Heart left ventricle (tissue), 13 donors: ENCODE measurements at regions not wholly inside any gene's neighbourhood (a gene's known extent, or its start where the extent isn't known, plus 50 kb on each side); places are given as distances from the start of the nearest gene placed in this dataset.

Source experiments
- CTCF ChIP-seq, 12 donors: fragments of 200-600 bp; sonication (generic) in 4 of 12; IDR thresholded peaks; one replicate each; pipeline versions ENCODE4 v1.5.0 to v1.8.0; 2018 to 2022; ENCODE audit warnings: antibody characterized with exemption in 12 of 12, mild to moderate bottlenecking in 5 of 12
- POLR2A ChIP-seq, 2 donors: fragments of 450-650 bp; IDR thresholded peaks; one replicate each; pipeline ENCODE4 v1.6.1; 2017; ENCODE audit warnings: antibody characterized with exemption in 2 of 2, mild to moderate bottlenecking in 2 of 2, moderate library complexity in 2 of 2
- donor health status: ischemic (EF 13 %, LVEDD 7.1; RV severe dilation, severe dysfunction).
- donor health status: DM: no; HTN: yes; CAD: no.
- donor health status: DM: no; HTN: no; CAD: no.
- donor health status: ischemic (EF 25% LVEDD 6.9; RV normal size, moderate dysfunction).
- donor health status: ischemic (EF 25% LVEDD 5.7; RV mildly dilated, moderate dysfunction).
- donor health status: ischemic (EF 35%, LVEDD 5.7; RV mildly dilated, moderate dysfunction).
- donor health status: nonischemic (EF 11% LVEDD 7.7; RV severe dilation, severe dysfunction).
- donor health status: DM: yes; HTN: yes; CAD: no.
- donor health status: PGD.
- donor health status: ischemic (EF 29% LVEDD 5.4; RV normal size, mild dysfunction).
- donor health status: nonischemic (EF 23%, LVEDD 6.1; RV moderate dilation, normal function).

GRCh38 chr4:22607382-22607781, 85.4 kb upstream of the GBA3 start:
- TF ChIP-seq CTCF (IDR thresholded peaks at IDR 0.05) = peak; percentile 28 to 64 (median 48)
- no peak for TF ChIP-seq POLR2A (IDR thresholded peaks at IDR 0.05)
